ENCODE measurements at regions not wholly inside any gene's neighbourhood (a gene's known extent, or its start where the extent isn't known, plus 50 kb on each side); places are given as distances from the start of the nearest gene placed in this dataset.

DNA sequence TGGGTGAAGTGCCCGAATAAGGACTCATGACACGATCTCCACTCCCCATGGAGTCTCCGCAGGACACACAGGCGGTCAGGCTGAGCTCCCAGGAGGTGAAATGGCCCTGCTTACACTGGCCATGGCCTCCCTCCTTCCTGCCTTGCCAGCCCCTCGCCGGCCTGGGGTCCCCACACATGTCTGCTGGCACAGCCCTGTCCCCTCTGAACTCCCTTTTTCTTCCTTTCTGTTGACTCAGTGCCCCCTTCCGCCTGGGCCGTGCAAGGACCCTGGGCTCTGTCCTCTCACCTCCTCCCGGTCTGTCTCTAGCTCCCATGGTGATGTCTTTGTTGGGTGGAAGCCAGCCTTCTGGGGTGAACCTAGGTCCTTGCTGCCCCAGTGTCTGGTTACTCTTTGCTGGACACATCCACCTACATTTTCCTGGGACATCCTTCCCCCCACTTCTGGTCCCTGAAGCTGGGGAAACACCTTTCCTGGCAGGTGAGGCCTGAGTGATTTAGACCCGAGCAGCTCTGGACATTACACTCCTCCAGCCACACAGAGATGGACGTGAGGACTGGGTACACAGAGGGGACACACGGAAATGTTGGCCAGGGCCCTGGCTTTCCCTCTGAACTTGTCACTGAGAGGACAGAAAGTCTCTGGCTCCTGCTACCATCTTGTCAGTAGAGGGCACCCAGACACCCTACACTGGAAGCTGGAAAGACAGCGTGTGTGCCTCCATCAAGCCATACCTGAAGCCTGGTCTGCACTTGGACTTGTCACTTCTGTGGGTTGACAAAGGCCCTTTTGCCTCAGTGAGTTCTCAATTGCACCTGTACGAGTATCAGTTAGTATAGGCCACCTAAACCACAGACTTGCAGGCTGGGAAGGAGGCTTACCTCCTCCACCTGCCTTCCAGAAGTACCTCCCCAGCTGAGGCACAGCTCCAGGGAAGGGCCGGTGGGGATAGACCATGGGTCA, 864.3 kb downstream of the TBC1D22A start:
- TF ChIP-seq, protein P1, sequence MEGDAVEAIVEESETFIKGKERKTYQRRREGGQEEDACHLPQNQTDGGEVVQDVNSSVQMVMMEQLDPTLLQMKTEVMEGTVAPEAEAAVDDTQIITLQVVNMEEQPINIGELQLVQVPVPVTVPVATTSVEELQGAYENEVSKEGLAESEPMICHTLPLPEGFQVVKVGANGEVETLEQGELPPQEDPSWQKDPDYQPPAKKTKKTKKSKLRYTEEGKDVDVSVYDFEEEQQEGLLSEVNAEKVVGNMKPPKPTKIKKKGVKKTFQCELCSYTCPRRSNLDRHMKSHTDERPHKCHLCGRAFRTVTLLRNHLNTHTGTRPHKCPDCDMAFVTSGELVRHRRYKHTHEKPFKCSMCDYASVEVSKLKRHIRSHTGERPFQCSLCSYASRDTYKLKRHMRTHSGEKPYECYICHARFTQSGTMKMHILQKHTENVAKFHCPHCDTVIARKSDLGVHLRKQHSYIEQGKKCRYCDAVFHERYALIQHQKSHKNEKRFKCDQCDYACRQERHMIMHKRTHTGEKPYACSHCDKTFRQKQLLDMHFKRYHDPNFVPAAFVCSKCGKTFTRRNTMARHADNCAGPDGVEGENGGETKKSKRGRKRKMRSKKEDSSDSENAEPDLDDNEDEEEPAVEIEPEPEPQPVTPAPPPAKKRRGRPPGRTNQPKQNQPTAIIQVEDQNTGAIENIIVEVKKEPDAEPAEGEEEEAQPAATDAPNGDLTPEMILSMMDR (IDR thresholded peaks at IDR 0.05; ENCODE audit: borderline replicate concordance, insufficient read depth, low read depth, low read length): no peak
- no peak overlapping the region for H3K4me3 ChIP-seq (ENCODE audit: low read depth, low read length)

- H3K4me3 ChIP-seq (ENCODE audit: low read depth, low read length): no peak overlapping the region
- TF ChIP-seq, protein P1 (IDR thresholded peaks at IDR 0.05; ENCODE audit: borderline replicate concordance, insufficient read depth, low read depth, low read length): no peak
Observed at GRCh38 chr22:47625531-47626427, 863.3 kb downstream of the TBC1D22A start.

- TF ChIP-seq, protein P1 (IDR thresholded peaks at IDR 0.05; ENCODE audit: borderline replicate concordance, insufficient read depth, low read depth, low read length): no peak
- H3K4me3 ChIP-seq (ENCODE audit: low read depth, low read length): no peak overlapping the region
Observed at GRCh38 chr22:47625013-47625385, 862.5 kb downstream of the TBC1D22A start.

DNA sequence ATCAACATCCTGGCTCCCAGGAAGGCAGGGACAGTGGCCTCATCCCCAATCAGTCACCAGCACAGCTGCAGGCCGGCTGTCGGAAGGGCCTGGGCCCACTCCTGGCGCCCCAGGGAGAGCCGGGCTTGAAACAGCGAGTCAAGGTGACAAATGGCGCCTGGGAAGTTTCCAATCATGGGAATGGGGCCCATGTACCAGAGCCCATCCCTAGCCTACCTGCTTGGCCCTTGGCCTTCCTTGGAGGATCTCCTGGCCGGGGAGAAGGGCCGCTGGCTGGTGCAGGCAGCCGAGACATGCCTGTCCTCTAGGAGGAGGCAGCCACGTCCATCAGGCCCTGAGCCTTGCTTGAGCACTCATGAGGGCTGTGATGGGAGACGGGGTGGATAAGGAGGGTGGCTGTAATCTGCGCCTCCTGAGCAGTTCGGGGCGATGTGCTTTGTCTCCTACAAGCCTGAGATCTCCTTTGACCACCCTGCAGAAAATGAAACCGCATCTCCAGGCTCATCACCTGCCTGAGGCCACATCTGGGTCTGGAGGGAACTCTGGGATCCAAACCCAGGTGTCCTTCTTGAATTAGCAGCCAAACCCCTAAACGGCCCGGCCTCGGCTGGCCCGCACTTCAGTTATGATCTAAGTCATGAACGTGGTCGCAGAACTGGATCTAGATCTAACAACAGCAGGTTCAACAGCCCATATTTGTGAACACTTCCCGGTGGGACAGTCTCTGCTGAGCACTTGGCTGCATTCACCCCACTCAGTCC, 862.0 kb downstream of the TBC1D22A start:
- H3K4me3 ChIP-seq (ENCODE audit: low read depth, low read length): no peak overlapping the region
- TF ChIP-seq, protein P1 (IDR thresholded peaks at IDR 0.05; ENCODE audit: borderline replicate concordance, insufficient read depth, low read depth, low read length): no peak

DNA sequence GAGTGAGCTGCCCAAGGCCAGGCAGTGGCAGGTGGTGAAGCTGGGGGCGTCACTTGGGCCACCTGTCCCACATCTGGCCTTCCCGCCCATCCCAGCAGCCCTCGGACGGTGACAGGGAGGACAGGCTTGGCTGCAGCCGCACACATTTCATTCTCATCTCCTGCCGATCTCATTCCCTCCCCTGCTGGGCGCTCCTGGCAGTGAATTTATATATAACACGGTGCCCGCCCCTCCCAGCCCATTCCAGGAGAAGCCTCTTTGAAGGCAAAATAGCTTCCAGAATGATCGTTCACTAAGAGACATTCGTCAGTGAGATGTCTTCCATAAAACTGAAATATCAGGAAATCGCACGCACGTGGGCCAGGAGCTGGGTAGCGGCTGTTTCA, 861.3 kb downstream of the TBC1D22A start:
- TF ChIP-seq, protein P1 (IDR thresholded peaks at IDR 0.05; ENCODE audit: borderline replicate concordance, insufficient read depth, low read depth, low read length): no peak

DNA sequence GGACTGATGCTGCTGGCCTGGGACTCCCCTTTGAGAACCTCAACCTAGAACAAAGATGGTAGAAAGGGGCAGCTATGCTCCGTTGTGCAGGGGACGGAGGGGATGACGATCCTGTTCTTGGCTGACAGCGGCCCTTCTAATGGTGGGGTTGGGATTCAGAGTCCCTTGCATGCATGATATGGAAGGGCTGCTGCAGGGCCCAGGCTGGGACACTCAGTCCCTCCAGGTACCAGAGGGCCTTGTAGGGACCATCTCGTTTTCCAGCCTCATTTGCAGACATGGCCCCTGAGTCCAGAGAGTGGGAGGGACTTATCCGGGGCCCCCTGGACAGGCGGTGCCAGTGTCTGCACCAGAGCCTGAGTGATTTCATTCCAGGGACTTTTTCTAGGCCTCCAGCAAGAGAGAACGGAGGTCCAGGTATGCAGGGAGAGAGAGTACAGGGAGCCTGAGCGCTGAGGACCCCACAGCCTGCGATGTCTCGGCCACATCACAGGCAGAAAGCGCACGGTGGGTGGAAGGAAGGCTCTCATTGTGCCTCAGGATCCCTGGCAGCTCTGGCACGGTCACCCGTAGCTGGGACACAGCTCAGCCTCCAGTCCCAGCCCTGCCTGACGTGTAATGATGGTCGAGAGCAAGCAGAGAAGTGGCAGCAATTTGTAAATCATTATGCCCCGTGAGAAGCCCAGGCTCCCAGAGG, 860.8 kb downstream of the TBC1D22A start:
- H3K4me3 ChIP-seq (ENCODE audit: low read depth, low read length): no peak overlapping the region
- TF ChIP-seq, protein P1 (IDR thresholded peaks at IDR 0.05; ENCODE audit: borderline replicate concordance, insufficient read depth, low read depth, low read length): no peak

More for the DNA sequence above, 861.3 kb downstream of the TBC1D22A start:
- no peak overlapping the region for H3K4me3 ChIP-seq (ENCODE audit: low read depth, low read length)
